Neuron (in vitro differentiated cells): ENCODE measurements at regions not wholly inside any gene's neighbourhood (a gene's known extent, or its start where the extent isn't known, plus 50 kb on each side); places are given as distances from the start of the nearest gene placed in this dataset.

ENCODE experiments used
- H2AFZ ChIP-seq: one replicate; pipeline ENCODE4 v1.6.1; 2013; ENCODE audit warnings: low read depth, mild to moderate bottlenecking, inconsistent platforms, low read length, moderate library complexity
- H3K27me3 ChIP-seq: one replicate; pipeline ENCODE4 v1.6.1; 2013; ENCODE audit warnings: low read length; ENCODE audit not compliant: insufficient read depth
- H3K36me3 ChIP-seq: one replicate; pipeline ENCODE4 v1.6.1; 2013; ENCODE audit warnings: low read length; ENCODE audit not compliant: insufficient read depth
- H3K4me1 ChIP-seq: one replicate; pipeline ENCODE4 v1.6.1; 2013; ENCODE audit warnings: low read length; ENCODE audit not compliant: insufficient read depth
- H3K4me3 ChIP-seq: 2 replicates; pipeline ENCODE4 v1.5.1; 2013; ENCODE audit warnings: mild to moderate bottlenecking, low read length, moderate library complexity
- H3K9me3 ChIP-seq: one replicate; pipeline ENCODE4 v1.6.1; 2013; ENCODE audit warnings: low read length

DNA sequence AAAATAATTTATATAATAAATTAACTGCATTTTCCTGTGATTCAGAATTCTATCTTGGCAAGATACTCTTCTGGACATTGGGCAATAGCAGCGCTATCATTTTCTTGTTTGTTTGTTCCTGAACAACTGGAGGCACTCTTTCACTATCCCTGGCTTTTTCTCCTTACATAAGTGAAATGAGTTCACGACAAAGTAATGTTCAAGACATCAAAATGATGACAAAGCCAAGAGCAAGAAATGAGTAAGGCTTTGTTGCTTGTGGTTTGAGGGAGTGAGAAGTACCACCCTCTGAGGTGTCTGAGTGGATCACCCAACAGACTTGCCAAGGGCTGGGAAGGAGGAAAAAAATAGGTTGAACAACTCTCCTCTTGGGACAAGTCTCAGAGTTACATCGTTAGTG is 466.6 kb upstream of the JAG1 start:
- H3K36me3 ChIP-seq: no peaks in the 10 kb centered on the region
- peaks cover 5% of the 10 kb centered on the region for H3K4me1 ChIP-seq
- no peaks in the 10 kb centered on the region for H3K9me3 ChIP-seq
- H3K27me3 ChIP-seq: no peaks in the 10 kb centered on the region
- H2AFZ ChIP-seq: no peak overlapping the region
- H3K4me3 ChIP-seq: no peak overlapping the region

DNA sequence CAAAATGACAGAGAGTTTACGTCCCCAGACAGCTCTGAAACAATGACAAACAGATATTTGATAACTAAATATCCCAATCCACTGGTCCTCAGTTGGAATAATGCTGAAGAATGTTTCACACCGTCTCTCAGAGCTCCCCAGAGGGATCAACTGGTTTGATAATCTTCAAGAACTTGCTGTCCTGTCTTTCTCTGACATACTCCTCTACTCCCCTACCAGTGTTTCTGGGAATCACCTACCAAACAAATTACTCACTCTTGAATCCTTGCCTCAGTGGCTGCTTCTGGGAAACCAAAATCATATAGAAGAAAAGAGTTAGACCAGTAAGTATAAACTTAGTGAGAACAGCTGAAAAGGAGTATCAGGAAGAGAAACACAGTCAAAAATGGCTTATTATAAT is 469.7 kb upstream of the JAG1 start:
- no peaks in the 10 kb centered on the region for H3K4me1 ChIP-seq
- H3K9me3 ChIP-seq: no peaks in the 10 kb centered on the region
- no peak overlapping the region for H2AFZ ChIP-seq
- H3K27me3 ChIP-seq: no peaks in the 10 kb centered on the region
- H3K4me3 ChIP-seq: no peak overlapping the region
- H3K36me3 ChIP-seq: no peaks in the 10 kb centered on the region

DNA sequence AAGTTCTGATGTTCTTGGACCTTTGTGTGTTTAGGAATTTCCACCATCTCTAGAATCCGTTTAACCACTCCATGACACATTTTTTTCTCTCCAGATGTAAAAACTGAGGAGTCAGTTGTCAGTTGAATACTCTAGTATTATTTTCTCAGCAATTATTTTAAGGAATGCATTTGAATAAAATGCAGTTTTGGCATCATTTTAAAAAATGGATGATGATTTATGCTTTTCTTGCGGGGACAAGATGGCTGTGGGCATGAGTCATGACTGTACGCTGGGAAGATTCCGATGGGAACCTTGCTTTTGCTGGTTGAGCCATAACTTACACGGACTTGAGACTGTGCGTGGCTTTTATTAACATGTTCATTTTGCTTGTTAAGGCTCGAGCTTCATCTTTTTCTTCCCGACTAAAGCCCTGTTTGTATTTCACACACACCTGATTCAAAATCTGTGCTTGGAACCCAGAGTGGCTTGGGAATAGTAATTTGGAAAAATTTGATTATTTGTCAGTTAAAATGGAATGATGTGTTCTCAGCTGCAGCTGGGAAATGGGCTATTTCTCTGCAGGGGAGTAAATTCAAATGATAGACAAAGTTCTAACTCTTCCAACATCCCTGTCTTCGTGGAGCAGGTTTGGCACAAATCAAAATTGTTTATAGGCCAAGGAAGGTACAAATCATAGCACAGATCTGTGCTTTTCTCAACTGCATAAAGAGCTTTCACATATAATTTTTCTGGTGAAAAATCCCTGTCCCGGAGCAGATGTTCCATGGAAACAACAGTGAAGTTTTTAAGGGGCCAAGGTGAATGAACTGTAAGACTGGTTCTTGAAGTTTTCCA is 470.5 kb upstream of the JAG1 start:
- Histone ChIP-seq H3K4me1 (no peaks in the 10 kb centered on the region), H3K9me3 (no peaks in the 10 kb centered on the region), H3K4me3 (no peak overlapping the region), H2AFZ (no peak overlapping the region), H3K27me3 (no peaks in the 10 kb centered on the region), H3K36me3 (no peaks in the 10 kb centered on the region)

DNA sequence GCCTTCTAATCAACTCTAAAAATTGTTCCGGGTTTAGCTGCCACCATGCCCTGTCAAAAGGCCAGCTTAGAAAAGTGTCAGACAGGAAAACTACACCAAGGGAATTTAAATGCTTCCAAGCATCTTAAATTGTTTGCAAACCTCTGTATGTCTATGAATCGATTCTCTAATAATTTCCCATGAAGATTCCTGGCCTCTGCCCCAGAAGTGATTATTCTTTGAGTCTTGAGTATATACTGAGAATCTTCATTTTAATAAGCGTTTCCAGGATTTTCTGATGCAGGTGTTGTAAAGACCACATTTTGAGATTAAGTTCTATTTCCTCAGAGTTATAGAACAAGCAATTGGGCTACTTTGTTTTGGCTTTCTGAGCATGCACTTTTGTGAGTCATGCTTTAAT is 471.8 kb upstream of the JAG1 start:
- no peaks in the 10 kb centered on the region for H3K27me3 ChIP-seq
- H3K4me3 ChIP-seq: no peak overlapping the region
- H3K4me1 ChIP-seq: no peaks in the 10 kb centered on the region
- no peaks in the 10 kb centered on the region for H3K9me3 ChIP-seq
- no peak overlapping the region for H2AFZ ChIP-seq
- no peaks in the 10 kb centered on the region for H3K36me3 ChIP-seq

DNA sequence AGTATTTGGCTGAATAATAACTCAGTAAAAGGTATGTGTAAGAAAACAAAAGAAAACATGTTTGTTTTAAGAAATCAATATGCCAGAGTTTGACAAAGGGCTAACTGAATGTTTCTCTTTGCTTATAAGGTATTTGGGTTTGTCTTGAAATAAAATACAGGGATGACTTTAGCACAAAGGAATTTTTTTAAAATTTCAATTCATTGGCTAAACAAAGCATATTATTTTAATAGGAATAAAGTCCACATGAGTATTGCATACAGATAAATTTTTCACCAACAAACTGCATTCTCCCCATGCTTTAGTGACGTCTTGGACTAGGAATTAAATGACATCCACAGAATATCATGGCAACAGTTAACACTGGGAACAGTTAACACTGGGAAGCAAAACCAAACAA is 480.0 kb upstream of the JAG1 start:
- H3K36me3 ChIP-seq: no peaks in the 10 kb centered on the region
- no peaks in the 10 kb centered on the region for H3K4me1 ChIP-seq
- no peak overlapping the region for H2AFZ ChIP-seq
- H3K27me3 ChIP-seq: no peaks in the 10 kb centered on the region
- H3K4me3 ChIP-seq: no peak overlapping the region
- no peaks in the 10 kb centered on the region for H3K9me3 ChIP-seq

DNA sequence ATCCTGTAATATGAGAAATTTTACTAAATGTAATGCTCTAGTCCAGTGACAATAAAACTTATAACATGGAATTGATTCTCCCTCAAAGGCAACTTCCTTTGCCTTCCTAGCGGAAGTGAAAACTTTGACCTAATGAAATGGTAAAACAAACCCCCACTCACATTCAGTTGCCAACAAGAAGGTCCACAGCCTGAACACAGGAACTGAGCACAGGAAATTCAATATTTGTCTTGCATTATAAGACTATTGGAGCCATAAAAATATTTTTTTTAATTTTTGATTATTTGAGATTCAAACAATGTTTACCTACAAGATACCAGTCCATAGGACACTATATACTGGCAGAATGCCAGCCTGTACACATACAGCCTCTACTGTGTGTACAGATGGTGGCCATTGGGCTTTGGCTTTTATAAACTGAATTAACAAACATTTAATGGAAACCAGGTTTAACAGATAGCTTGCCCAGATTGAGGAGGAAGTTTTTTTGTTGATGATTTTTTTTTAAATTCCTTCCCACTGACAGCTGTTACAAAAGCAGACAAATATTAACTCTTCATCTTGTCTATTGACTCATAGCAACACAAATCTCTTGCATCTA is 481.5 kb upstream of the JAG1 start:
- H3K36me3 ChIP-seq: no peaks in the 10 kb centered on the region
- no peaks in the 10 kb centered on the region for H3K27me3 ChIP-seq
- no peak overlapping the region for H2AFZ ChIP-seq
- H3K4me1 ChIP-seq: no peaks in the 10 kb centered on the region
- no peak overlapping the region for H3K4me3 ChIP-seq
- H3K9me3 ChIP-seq: no peaks in the 10 kb centered on the region

DNA sequence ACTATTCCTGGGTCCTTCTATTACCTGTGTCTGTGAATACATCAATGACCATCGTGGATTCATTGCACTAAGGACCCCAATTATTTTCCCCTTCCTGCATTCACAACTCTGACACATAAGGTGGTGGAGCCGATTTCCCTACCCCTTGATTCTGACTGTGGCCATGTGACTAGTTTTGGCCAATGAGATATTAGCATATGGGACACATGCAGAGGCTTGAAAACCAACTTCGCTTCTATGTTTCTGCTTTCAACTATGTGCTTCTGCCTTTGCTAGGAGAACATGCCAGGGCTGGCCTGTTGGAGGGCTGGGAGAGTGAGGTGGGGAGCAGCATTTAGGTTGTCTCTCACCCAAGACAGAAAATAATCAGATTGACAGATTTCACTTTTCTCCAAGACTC is 483.1 kb upstream of the JAG1 start:
- Histone ChIP-seq H2AFZ (no peak overlapping the region), H3K9me3 (no peaks in the 10 kb centered on the region), H3K4me3 (no peak overlapping the region), H3K36me3 (no peaks in the 10 kb centered on the region), H3K4me1 (peaks cover 7% of the 10 kb centered on the region), H3K27me3 (no peaks in the 10 kb centered on the region)

DNA sequence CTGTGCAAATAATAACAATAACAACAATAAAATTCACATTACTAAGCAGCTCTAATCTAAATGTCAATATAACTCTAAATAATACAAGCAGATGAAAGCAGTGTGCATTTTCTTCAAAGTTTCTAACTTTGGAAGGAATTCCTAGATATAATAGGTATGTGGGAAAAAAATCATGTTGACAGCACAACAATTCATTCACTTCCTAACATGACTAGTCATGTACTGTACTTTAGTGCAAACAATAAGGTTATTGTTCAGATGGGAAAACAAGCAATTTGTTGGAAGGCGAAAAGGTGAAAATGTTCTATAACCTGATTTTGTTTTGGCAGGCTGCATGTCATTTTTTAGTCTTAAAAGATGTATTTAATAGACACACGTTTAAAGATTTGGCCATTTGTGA is 484.3 kb upstream of the JAG1 start:
- Histone ChIP-seq H3K27me3 (no peaks in the 10 kb centered on the region), H3K9me3 (no peaks in the 10 kb centered on the region), H2AFZ (no peak overlapping the region), H3K4me1 (peaks cover 19% of the 10 kb centered on the region), H3K36me3 (no peaks in the 10 kb centered on the region), H3K4me3 (no peak overlapping the region)

DNA sequence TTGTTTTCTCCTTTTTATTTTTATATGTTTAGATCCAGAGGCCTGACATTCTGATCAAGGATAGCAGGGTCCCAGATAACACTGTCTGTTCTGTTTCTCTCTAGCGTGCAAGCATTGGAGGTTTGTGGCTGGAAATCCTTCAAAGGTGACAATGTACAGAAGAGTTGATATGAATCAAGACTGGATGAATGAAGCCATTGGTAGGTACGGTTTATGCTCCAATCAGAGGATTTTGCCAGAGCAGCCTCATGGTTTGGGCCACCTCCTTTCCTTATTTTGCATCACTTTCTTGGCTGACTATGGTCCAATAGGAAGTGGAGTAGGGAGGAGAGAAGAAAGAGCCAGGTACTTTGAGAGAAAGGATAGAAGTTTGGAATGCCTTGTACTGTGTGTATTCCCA is 484.8 kb upstream of the JAG1 start:
- Histone ChIP-seq H3K9me3 (no peaks in the 10 kb centered on the region), H3K27me3 (no peaks in the 10 kb centered on the region), H2AFZ (no peak overlapping the region), H3K4me1 (peaks cover 22% of the 10 kb centered on the region), H3K36me3 (no peaks in the 10 kb centered on the region), H3K4me3 (no peak overlapping the region)

DNA sequence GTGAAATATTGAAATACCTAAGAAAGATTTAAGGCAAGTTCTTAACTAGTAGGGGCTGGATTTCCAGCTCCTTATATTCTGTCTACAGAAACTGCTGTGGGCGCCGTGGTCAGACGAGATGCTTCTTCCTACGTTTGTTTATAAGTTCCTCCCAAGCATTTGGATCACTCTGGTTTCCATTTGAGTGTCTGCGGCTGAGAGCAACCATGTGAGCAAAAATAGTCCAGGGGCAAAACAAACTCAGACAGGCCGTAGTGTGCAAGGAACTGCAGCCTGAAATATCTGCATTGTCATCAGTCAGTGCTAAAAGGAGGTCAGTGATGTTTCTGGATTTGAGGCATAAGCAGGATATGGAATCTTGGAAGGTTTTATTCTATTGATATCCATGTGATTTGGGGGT is 485.9 kb upstream of the JAG1 start:
- no peak overlapping the region for H3K4me3 ChIP-seq
- no peaks in the 10 kb centered on the region for H3K36me3 ChIP-seq
- no peak overlapping the region for H2AFZ ChIP-seq

DNA sequence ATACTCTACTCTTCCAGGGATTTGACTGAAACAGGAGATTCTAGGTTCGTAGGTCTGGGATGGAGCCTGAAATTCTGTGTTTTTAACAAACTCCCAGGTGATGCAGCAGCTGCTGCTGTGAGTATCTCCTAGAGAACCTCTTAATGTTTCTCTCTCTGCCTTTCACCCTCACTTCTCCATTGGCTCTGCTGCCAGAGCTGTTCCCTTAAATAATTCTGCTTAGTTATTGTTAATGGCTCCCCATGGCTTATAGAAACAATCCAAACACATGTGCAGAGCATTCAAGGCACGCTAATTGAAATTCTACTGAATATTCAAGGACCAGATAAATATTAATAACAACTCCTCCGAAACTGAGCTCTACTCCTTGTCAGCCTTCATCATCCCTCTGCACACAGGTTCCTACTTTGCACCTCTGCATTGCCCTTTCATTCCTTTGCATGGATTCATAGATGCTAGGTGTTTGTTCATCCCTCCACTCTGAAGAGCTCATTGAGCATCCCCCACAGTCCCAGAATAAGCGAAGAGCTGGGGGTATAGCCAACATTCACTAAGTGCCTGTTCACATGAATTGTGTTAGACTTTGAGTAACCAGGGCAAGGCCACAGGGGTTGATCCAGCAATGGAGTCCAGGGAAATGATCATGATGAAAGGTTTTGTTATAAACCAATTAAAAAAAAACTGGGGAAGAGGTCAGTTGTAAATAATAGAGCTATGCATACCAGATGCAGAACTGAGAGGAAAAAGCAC is 488.4 kb upstream of the JAG1 start:
- Histone ChIP-seq H3K36me3 (no peaks in the 10 kb centered on the region), H3K9me3 (no peaks in the 10 kb centered on the region), H3K27me3 (no peaks in the 10 kb centered on the region), H2AFZ (no peak overlapping the region), H3K4me3 (no peak overlapping the region), H3K4me1 (peaks cover 22% of the 10 kb centered on the region)

More for the DNA sequence above, 485.9 kb upstream of the JAG1 start:
- Histone ChIP-seq H3K4me1 (peaks cover 22% of the 10 kb centered on the region), H3K27me3 (no peaks in the 10 kb centered on the region), H3K9me3 (no peaks in the 10 kb centered on the region)

DNA sequence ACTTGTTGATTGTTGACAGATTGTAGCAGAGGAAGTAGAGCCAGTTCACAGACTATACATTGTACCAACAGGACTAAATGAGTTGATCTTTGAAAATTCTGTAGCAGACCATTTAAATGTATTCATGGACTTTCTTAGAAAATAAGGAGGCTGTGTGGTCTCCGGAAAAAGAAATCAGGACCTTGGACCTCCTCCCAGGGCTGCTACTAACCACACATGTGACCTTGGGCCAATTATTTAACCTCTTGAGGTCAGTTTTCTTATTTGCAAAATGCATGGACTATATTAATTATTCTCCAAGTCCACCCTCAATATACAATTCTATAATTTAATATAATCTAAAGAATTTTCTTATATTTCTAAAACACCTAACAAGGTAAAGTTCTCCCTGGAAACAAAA is 492.0 kb upstream of the JAG1 start:
- Histone ChIP-seq H3K36me3 (no peaks in the 10 kb centered on the region), H3K9me3 (no peaks in the 10 kb centered on the region), H2AFZ (no peak overlapping the region), H3K4me3 (no peak overlapping the region), H3K27me3 (no peaks in the 10 kb centered on the region), H3K4me1 (peaks cover 22% of the 10 kb centered on the region)

DNA sequence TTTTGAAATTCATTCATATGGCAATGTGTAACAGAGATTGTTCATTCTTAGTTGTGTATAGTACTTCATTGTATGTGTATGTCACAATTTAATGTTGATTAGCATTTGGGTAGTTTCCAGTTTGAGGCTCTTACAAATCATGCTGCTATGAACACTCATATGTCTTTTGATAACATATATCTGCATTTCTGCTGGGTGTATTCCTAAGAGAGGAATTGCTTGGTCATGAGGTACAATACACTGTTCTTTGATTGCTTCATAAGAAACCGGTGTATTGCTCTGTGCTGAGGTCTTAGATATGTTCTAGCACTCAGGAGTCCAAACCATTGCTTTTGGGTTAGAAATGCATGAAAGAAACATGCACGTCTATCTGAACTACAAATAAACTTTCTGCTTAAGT is 492.9 kb upstream of the JAG1 start:
- Histone ChIP-seq H2AFZ (no peak overlapping the region), H3K36me3 (no peaks in the 10 kb centered on the region), H3K27me3 (no peaks in the 10 kb centered on the region), H3K4me3 (no peak overlapping the region), H3K9me3 (no peaks in the 10 kb centered on the region), H3K4me1 (peaks cover 17% of the 10 kb centered on the region)
